Neural progenitor cell (in vitro differentiated cells): ENCODE measurements at regions not wholly inside any gene's neighbourhood (a gene's known extent, or its start where the extent isn't known, plus 50 kb on each side); places are given as distances from the start of the nearest gene placed in this dataset.

Experiments used
- DNase-seq: peaks from one replicate; pipeline ENCODE4 v3.0.0-alpha.2; 2016; ENCODE audit warnings: low spot score
- H2AFZ ChIP-seq: fragments of 200-600 bp; sonication (generic); replicated peaks from 2 replicates; pipeline ENCODE4 v1.6.1; 2016; ENCODE audit warnings: antibody characterized with exemption
- H3F3A ChIP-seq: fragments of 200-600 bp; sonication (generic); 2 replicates; pipeline ENCODE4 v1.6.1; 2016; ENCODE audit warnings: antibody characterized with exemption, low read depth
- H3K27ac ChIP-seq: fragments of 200-600 bp; sonication (generic); 2 replicates; pipeline ENCODE4 v1.5.1; 2016; ENCODE audit warnings: mild to moderate bottlenecking
- H3K27me3 ChIP-seq: fragments of 200-600 bp; sonication (generic); 2 replicates; pipeline ENCODE4 v1.6.1; 2016; ENCODE audit warnings: mild to moderate bottlenecking, moderate library complexity
- H3K36me3 ChIP-seq: fragments of 200-600 bp; sonication (generic); 2 replicates; pipeline ENCODE4 v1.5.1; 2016
- H3K4me1 ChIP-seq: fragments of 200-600 bp; sonication (generic); 2 replicates; pipeline ENCODE4 v1.6.1; 2016; ENCODE audit warnings: mixed run types
- H3K4me2 ChIP-seq: fragments of 200-600 bp; sonication (generic); 2 replicates; pipeline ENCODE4 v1.6.1; 2016
- H3K4me3 ChIP-seq: fragments of 200-600 bp; sonication (generic); 2 replicates; pipeline ENCODE4 v1.5.1; 2016
- H3K79me2 ChIP-seq: fragments of 200-600 bp; sonication (generic); 2 replicates; pipeline ENCODE4 v1.6.1; 2016; ENCODE audit warnings: low read depth
- H3K9ac ChIP-seq: fragments of 200-600 bp; sonication (generic); 2 replicates; pipeline ENCODE4 v1.6.1; 2016
- H3K9me3 ChIP-seq: fragments of 200-600 bp; sonication (generic); 2 replicates; pipeline ENCODE4 v1.5.1; 2016; ENCODE audit warnings: low read depth
- H4K20me1 ChIP-seq: fragments of 200-600 bp; sonication (generic); 2 replicates; pipeline ENCODE4 v1.6.1; 2016; ENCODE audit warnings: low read depth
- H3K27ac Mint-ChIP-seq: 3 replicates; pipeline ENCODE4 v1.8.0; 2021; ENCODE audit warnings: mixed read lengths
- H3K27me3 Mint-ChIP-seq: 2 replicates; pipeline ENCODE4 v1.8.0; 2022; ENCODE audit warnings: low read depth, mild to moderate bottlenecking, inconsistent platforms, moderate library complexity, mixed read lengths; ENCODE audit not compliant: insufficient read depth
- H3K36me3 Mint-ChIP-seq: 3 replicates; pipeline ENCODE4 v1.8.0; 2021; ENCODE audit warnings: mixed read lengths
- H3K4me1 Mint-ChIP-seq: 3 replicates; pipeline ENCODE4 v1.8.0; 2021; ENCODE audit warnings: mixed read lengths
- H3K4me3 Mint-ChIP-seq: 3 replicates; pipeline ENCODE4 v1.8.0; 2021; ENCODE audit warnings: mild to moderate bottlenecking, moderate library complexity, mixed read lengths
- H3K9me3 Mint-ChIP-seq: 3 replicates; pipeline ENCODE4 v1.8.0; 2020; ENCODE audit warnings: mixed read lengths
- EZH2 ChIP-seq: fragments of 200-600 bp; sonication (generic); IDR thresholded peaks from 2 replicates; pipeline ENCODE4 v1.6.1; 2017; ENCODE audit warnings: antibody characterized with exemption, mild to moderate bottlenecking, moderate library complexity
- EZH2phosphoT487 ChIP-seq: fragments of 200-600 bp; sonication (generic); IDR thresholded peaks from 2 replicates; pipeline ENCODE4 v1.6.1; 2017; ENCODE audit warnings: antibody characterized with exemption
- TF ChIP-seq, protein P1 (sequence below): fragments of 200-600 bp; sonication (generic); IDR thresholded peaks from 2 replicates; pipeline ENCODE4 v1.5.1; 2017; ENCODE audit warnings: antibody characterized with exemption, mild to moderate bottlenecking

- Histone ChIP-seq H3K4me1 (no peaks in the 10 kb centered on the region), H3K9ac (no peak overlapping the region)
- no peaks in the 10 kb centered on the region for H3K4me1 Mint-ChIP-seq
Measured at GRCh38 chr7:17054836-17055235, 173.1 kb upstream of the AGR3 start.

GRCh38 chr7:17055596-17055995 is 173.8 kb upstream of the AGR3 start:
- TF ChIP-seq, protein P1, sequence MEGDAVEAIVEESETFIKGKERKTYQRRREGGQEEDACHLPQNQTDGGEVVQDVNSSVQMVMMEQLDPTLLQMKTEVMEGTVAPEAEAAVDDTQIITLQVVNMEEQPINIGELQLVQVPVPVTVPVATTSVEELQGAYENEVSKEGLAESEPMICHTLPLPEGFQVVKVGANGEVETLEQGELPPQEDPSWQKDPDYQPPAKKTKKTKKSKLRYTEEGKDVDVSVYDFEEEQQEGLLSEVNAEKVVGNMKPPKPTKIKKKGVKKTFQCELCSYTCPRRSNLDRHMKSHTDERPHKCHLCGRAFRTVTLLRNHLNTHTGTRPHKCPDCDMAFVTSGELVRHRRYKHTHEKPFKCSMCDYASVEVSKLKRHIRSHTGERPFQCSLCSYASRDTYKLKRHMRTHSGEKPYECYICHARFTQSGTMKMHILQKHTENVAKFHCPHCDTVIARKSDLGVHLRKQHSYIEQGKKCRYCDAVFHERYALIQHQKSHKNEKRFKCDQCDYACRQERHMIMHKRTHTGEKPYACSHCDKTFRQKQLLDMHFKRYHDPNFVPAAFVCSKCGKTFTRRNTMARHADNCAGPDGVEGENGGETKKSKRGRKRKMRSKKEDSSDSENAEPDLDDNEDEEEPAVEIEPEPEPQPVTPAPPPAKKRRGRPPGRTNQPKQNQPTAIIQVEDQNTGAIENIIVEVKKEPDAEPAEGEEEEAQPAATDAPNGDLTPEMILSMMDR, result no peak
- TF ChIP-seq EZH2phosphoT487, result no peak
- H3K9me3 ChIP-seq, result no peaks in the 10 kb centered on the region
- H2AFZ ChIP-seq, result no peak overlapping the region
- H4K20me1 ChIP-seq, result no peaks in the 10 kb centered on the region
- no peaks in the 10 kb centered on the region for H3K36me3 ChIP-seq
- no peak overlapping the region for H3K4me3 ChIP-seq
- H3K27ac ChIP-seq, result no peak overlapping the region
- H3K4me2 ChIP-seq, result no peak overlapping the region
- Mint-ChIP-seq H3K4me1 (no peaks in the 10 kb centered on the region), H3K27me3 (peaks cover 2% of the 10 kb centered on the region), H3K4me3 (no peak overlapping the region), H3K9me3 (peaks cover 14% of the 10 kb centered on the region), H3K27ac (no peak overlapping the region), H3K36me3 (peaks cover 6% of the 10 kb centered on the region)
- no peaks in the 10 kb centered on the region for H3K79me2 ChIP-seq
- H3K27me3 ChIP-seq, result no peaks in the 10 kb centered on the region
- no peak overlapping the region for H3K9ac ChIP-seq
- no peak for DNase-seq
- H3K4me1 ChIP-seq, result no peaks in the 10 kb centered on the region
- H3F3A ChIP-seq, result no peaks in the 10 kb centered on the region

More at GRCh38 chr7:17054836-17055235, 173.1 kb upstream of the AGR3 start:
- H3F3A ChIP-seq, result no peaks in the 10 kb centered on the region
- no peak for DNase-seq
- H3K27ac ChIP-seq, result no peak overlapping the region
- H3K27me3 Mint-ChIP-seq, result no peaks in the 10 kb centered on the region
- no peaks in the 10 kb centered on the region for H3K36me3 ChIP-seq
- H3K79me2 ChIP-seq, result no peaks in the 10 kb centered on the region
- H3K9me3 Mint-ChIP-seq, result peaks cover 14% of the 10 kb centered on the region
- no peaks in the 10 kb centered on the region for H3K9me3 ChIP-seq
- peaks cover 6% of the 10 kb centered on the region for H3K36me3 Mint-ChIP-seq
- no peak overlapping the region for H3K27ac Mint-ChIP-seq
- no peaks in the 10 kb centered on the region for H3K27me3 ChIP-seq
- H3K4me2 ChIP-seq, result no peak overlapping the region
- no peak overlapping the region for H3K4me3 ChIP-seq
- no peak for TF ChIP-seq EZH2phosphoT487
- TF ChIP-seq EZH2, result no peak
- TF ChIP-seq, protein P1, result no peak
- no peak overlapping the region for H3K4me3 Mint-ChIP-seq
- no peaks in the 10 kb centered on the region for H4K20me1 ChIP-seq
- H2AFZ ChIP-seq, result no peak overlapping the region

- H3K9me3 ChIP-seq, result no peaks in the 10 kb centered on the region
Measured at GRCh38 chr7:17056491-17057142, 174.8 kb upstream of the AGR3 start.

More at GRCh38 chr7:17056491-17057142, 174.8 kb upstream of the AGR3 start:
- no peak for DNase-seq
- TF ChIP-seq EZH2phosphoT487 (no peak), EZH2 (no peak)
- TF ChIP-seq, protein P1, result no peak
- Mint-ChIP-seq H3K27me3 (peaks cover 2% of the 10 kb centered on the region), H3K4me3 (no peak overlapping the region), H3K9me3 (peaks cover 14% of the 10 kb centered on the region), H3K36me3 (peaks cover 6% of the 10 kb centered on the region), H3K4me1 (no peaks in the 10 kb centered on the region), H3K27ac (no peak overlapping the region)
- no peaks in the 10 kb centered on the region for H3K27me3 ChIP-seq
- H3F3A ChIP-seq, result no peaks in the 10 kb centered on the region
- no peak overlapping the region for H3K27ac ChIP-seq
- H3K4me2 ChIP-seq, result no peak overlapping the region
- H3K79me2 ChIP-seq, result no peaks in the 10 kb centered on the region
- H3K4me3 ChIP-seq, result no peak overlapping the region
- H3K9ac ChIP-seq, result no peak overlapping the region
- H2AFZ ChIP-seq, result no peak overlapping the region
- H3K4me1 ChIP-seq, result no peaks in the 10 kb centered on the region
- no peaks in the 10 kb centered on the region for H3K36me3 ChIP-seq
- no peaks in the 10 kb centered on the region for H4K20me1 ChIP-seq
